ENCODE measurements at regions not wholly inside any gene's neighbourhood (a gene's known extent, or its start where the extent isn't known, plus 50 kb on each side); places are given as distances from the start of the nearest gene placed in this dataset.

DNA sequence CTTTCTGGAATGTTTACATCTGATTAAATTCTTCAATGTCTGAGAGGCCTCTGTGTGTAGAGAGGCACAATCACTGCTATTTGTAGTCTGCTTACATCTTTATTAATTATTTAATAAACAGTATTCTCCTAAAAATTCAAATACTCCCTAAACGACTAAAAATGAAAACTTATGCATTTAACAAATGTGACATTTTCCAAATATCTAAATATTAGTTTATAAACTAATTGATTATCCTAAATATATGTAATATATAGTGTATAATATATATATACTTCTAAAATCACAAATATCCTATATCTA, 57.7 kb upstream of the ZBED3 start:
- Histone ChIP-seq H3K9me3 (ENCODE audit: insufficient read depth, low read length) (no peaks in the 10 kb centered on the region), H3K9ac (ENCODE audit: insufficient read length, low read depth) (no peak overlapping the region), H3K27me3 (ENCODE audit: insufficient read depth, insufficient read length) (no peaks in the 10 kb centered on the region), H3K4me3 (ENCODE audit: insufficient read length, low read depth) (no peak overlapping the region), H3K4me1 (ENCODE audit: insufficient read depth, insufficient read length) (no peaks in the 10 kb centered on the region), H3K36me3 (ENCODE audit: insufficient read depth, insufficient read length, low read length) (no peaks in the 10 kb centered on the region)
- DNase-seq (ENCODE audit: low read depth, low spot score), result no peak
- TF ChIP-seq ZNF274 (IDR thresholded peaks at IDR 0.05; ENCODE audit: low read depth, low read length), result no peak
- no peak for TF ChIP-seq YY1 (IDR thresholded peaks at IDR 0.05; ENCODE audit: insufficient read depth, insufficient read length)
- TF ChIP-seq SUZ12 (IDR thresholded peaks at IDR 0.05; ENCODE audit: extremely low read depth, insufficient read depth, insufficient read length), result no peak

- H3K36me3 ChIP-seq (ENCODE audit: insufficient read depth, insufficient read length, low read length), result no peaks in the 10 kb centered on the region
- DNase-seq (ENCODE audit: low read depth, low spot score), result peak; percentile 57
- no peaks in the 10 kb centered on the region for H3K4me1 ChIP-seq (ENCODE audit: insufficient read depth, insufficient read length)
- H3K4me3 ChIP-seq (ENCODE audit: insufficient read length, low read depth), result no peak overlapping the region
- no peak overlapping the region for H3K9ac ChIP-seq (ENCODE audit: insufficient read length, low read depth)
- no peaks in the 10 kb centered on the region for H3K9me3 ChIP-seq (ENCODE audit: insufficient read depth, low read length)
- TF ChIP-seq YY1 (IDR thresholded peaks at IDR 0.05; ENCODE audit: insufficient read depth, insufficient read length), result no peak
- TF ChIP-seq SUZ12 (IDR thresholded peaks at IDR 0.05; ENCODE audit: extremely low read depth, insufficient read depth, insufficient read length), result no peak
- no peak for TF ChIP-seq ZNF274 (IDR thresholded peaks at IDR 0.05; ENCODE audit: low read depth, low read length)
- no peaks in the 10 kb centered on the region for H3K27me3 ChIP-seq (ENCODE audit: insufficient read depth, insufficient read length)
Measured at GRCh38 chr5:77143998-77144836, 57.1 kb upstream of the ZBED3 start.

- DNase-seq (ENCODE audit: low read depth, low spot score), result no peak
Measured at GRCh38 chr5:77140350-77140749, 53.3 kb upstream of the ZBED3 start.

DNA sequence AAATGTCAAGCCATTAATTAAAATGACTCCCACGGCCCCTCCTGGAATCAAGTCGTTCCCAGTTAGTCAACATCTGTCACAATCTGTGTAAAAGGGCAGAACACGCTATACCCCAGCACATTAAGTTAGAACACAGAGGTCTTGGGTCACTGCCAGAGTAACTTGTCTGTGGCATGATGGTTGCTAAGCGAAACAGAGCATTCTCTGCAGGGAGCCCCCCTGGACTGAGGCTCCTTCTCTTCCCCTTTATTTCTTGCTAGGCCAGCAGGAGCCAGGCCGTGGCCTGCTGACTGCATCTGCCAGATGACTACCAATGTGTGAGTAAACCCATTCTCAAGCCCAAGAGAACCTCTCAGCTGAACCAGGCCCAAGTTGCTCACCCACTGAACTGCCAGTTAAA, 51.9 kb upstream of the ZBED3 start:
- H3K9ac ChIP-seq (ENCODE audit: insufficient read length, low read depth), result no peak overlapping the region
- no peaks in the 10 kb centered on the region for H3K27me3 ChIP-seq (ENCODE audit: insufficient read depth, insufficient read length)

More at GRCh38 chr5:77140350-77140749, 53.3 kb upstream of the ZBED3 start:
- Histone ChIP-seq H3K36me3 (ENCODE audit: insufficient read depth, insufficient read length, low read length) (no peaks in the 10 kb centered on the region), H3K9ac (ENCODE audit: insufficient read length, low read depth) (no peak overlapping the region), H3K9me3 (ENCODE audit: insufficient read depth, low read length) (no peaks in the 10 kb centered on the region), H3K27me3 (ENCODE audit: insufficient read depth, insufficient read length) (no peaks in the 10 kb centered on the region), H3K4me3 (ENCODE audit: insufficient read length, low read depth) (no peak overlapping the region), H3K4me1 (ENCODE audit: insufficient read depth, insufficient read length) (no peaks in the 10 kb centered on the region)
- TF ChIP-seq ZNF274 (IDR thresholded peaks at IDR 0.05; ENCODE audit: low read depth, low read length), result no peak
- no peak for TF ChIP-seq YY1 (IDR thresholded peaks at IDR 0.05; ENCODE audit: insufficient read depth, insufficient read length)
- no peak for TF ChIP-seq SUZ12 (IDR thresholded peaks at IDR 0.05; ENCODE audit: extremely low read depth, insufficient read depth, insufficient read length)

More for the DNA sequence above, 51.9 kb upstream of the ZBED3 start:
- Histone ChIP-seq H3K4me1 (ENCODE audit: insufficient read depth, insufficient read length) (no peaks in the 10 kb centered on the region), H3K4me3 (ENCODE audit: insufficient read length, low read depth) (no peak overlapping the region), H3K9me3 (ENCODE audit: insufficient read depth, low read length) (no peaks in the 10 kb centered on the region), H3K36me3 (ENCODE audit: insufficient read depth, insufficient read length, low read length) (no peaks in the 10 kb centered on the region)
- DNase-seq (ENCODE audit: low read depth, low spot score), result no peak
- TF ChIP-seq SUZ12 (IDR thresholded peaks at IDR 0.05; ENCODE audit: extremely low read depth, insufficient read depth, insufficient read length) (no peak), ZNF274 (IDR thresholded peaks at IDR 0.05; ENCODE audit: low read depth, low read length) (no peak), YY1 (IDR thresholded peaks at IDR 0.05; ENCODE audit: insufficient read depth, insufficient read length) (no peak)

Measured in NT2/D1 (cell line).